ENCODE measurements at regions not wholly inside any gene's neighbourhood (a gene's known extent, or its start where the extent isn't known, plus 50 kb on each side); places are given as distances from the start of the nearest gene placed in this dataset.

DNA sequence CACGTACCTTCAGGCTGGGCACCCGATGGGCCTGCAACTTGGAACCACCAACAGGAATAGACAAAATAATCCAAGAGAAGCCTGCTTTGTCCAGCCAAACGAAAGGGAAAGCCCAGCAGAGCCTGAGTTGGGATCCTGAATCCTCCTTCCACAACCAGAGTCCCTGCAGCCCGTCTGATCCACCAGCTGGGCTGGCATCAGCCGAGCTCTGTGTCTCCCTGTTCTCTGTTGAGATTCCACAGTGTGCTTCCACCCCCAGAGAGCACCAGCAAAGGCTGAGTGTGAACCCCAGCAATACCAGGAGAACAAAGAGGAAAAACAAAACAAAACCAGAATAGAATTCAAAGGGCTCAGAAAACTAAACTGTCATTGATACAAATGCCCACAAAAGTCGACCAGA is 68.8 kb upstream of the PRNP start:
- no peak for DNase-seq (ENCODE audit: low spot score)
- Histone ChIP-seq H3K4me3 (no peak overlapping the region), H3K27ac (no peak overlapping the region)
- TF ChIP-seq, protein P1, sequence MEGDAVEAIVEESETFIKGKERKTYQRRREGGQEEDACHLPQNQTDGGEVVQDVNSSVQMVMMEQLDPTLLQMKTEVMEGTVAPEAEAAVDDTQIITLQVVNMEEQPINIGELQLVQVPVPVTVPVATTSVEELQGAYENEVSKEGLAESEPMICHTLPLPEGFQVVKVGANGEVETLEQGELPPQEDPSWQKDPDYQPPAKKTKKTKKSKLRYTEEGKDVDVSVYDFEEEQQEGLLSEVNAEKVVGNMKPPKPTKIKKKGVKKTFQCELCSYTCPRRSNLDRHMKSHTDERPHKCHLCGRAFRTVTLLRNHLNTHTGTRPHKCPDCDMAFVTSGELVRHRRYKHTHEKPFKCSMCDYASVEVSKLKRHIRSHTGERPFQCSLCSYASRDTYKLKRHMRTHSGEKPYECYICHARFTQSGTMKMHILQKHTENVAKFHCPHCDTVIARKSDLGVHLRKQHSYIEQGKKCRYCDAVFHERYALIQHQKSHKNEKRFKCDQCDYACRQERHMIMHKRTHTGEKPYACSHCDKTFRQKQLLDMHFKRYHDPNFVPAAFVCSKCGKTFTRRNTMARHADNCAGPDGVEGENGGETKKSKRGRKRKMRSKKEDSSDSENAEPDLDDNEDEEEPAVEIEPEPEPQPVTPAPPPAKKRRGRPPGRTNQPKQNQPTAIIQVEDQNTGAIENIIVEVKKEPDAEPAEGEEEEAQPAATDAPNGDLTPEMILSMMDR (IDR thresholded peaks at IDR 0.05): no peak

DNA sequence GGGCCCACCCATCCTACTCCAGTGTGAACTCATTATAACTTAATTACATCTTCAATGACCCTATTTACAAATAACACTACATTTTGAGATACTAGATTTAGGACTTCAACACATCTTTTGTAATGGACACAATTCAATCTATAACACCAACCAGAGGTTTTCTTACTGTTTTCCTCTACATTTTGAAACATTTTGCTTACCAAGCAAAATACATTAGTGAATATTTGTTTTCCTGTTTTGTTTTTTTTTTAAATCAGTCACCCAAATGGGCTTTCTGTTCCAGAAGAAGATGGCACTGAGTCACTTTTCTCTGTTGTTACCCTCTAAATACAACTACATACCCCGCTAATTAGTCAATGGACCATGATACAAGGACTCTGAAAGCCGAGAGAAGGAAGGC is 69.2 kb upstream of the PRNP start:
- TF ChIP-seq, protein P1 (IDR thresholded peaks at IDR 0.05): no peak
- no peak for DNase-seq (ENCODE audit: low spot score)
- Histone ChIP-seq H3K4me3 (no peak overlapping the region), H3K27ac (no peak overlapping the region)

DNA sequence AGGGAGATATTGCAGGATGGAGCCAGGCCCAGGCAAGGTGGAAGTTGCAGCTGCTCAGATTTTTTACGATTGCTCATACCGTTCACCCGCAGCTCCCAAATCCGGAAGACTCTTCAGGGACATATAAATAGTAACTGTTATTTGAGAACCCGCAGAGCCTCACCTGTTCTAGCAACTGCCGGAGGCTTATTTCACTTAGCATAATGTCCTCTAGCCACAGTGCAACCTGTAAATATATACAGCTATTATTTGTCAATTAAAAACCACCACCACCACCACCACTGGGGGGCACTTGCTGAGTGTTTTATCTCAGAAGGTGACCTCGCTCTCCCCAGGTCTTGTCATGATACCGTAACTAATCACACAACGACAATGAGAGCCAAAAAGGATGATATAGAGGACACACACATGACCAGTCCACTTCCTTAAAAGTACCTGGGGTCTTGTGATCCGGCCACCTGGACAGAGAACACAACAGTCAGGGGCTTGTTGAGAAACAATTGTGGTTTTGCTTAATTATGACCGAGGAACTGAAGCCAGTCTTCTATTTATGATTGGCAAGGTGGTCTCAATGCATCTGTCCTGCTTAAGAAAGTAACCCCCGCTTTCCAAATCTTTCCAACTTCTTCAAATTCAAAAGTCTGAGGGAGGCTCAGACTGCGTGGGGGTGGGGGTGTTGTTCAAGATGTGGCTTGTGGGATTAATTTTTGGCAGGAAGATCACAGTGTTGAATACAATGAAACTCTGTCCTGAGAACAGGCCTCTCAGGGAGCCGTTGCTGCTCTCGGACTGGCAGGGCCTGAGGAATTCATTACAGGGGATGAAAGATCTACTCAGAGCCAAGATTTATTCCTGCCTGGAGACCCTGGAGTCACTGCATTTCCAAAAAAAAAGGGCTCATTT is 72.3 kb upstream of the PRNP start:
- no peak for DNase-seq (ENCODE audit: low spot score)
- TF ChIP-seq, protein P1 (IDR thresholded peaks at IDR 0.05): no peak
- Histone ChIP-seq H3K4me3 (no peak overlapping the region), H3K27ac (no peak overlapping the region)

DNA sequence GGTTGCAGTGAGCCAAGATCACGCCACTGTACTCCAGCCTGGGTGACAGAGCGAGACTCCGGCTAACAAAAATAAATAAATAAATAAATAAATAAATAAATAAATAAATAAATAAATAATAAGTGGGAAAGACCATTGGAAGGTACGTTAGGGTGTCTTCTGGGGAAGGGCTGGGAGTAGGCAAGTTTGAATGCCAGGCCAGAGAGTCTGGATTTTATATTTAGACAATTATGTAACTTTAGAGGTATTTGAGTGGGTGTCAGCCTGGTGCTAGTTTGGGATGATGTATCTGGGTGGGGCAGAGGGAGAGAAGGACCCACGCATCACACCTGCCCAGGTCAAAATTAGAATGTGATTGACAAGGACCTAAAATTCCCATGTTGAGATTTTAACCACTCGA is 73.1 kb upstream of the PRNP start:
- TF ChIP-seq, protein P1 (IDR thresholded peaks at IDR 0.05): no peak
- Histone ChIP-seq H3K27ac (no peak overlapping the region), H3K4me3 (no peak overlapping the region)
- DNase-seq (ENCODE audit: low spot score): no peak

DNA sequence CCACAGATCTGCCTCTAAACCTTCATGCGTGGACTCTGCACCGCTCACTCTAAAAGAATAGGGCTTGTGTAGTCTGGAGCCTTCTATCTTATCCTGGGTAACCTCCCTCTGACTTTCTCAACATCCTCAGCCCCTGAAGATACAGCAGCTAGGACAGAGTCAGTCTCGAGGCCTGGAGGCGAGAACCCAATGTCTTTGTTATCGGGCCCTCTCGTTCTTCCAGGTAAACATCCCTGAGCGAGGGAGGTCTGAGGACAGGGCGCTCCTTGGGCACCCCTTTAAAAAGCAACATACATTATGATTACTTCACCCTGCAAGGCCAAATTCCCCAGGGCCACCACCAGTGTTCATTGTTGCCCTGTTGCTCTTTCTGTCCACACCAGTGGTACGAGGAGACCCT is 75.4 kb upstream of the PRNP start:
- TF ChIP-seq, protein P1 (IDR thresholded peaks at IDR 0.05): no peak
- no peak for DNase-seq (ENCODE audit: low spot score)
- H3K27ac ChIP-seq: no peak overlapping the region
- H3K4me3 ChIP-seq: no peak overlapping the region

DNA sequence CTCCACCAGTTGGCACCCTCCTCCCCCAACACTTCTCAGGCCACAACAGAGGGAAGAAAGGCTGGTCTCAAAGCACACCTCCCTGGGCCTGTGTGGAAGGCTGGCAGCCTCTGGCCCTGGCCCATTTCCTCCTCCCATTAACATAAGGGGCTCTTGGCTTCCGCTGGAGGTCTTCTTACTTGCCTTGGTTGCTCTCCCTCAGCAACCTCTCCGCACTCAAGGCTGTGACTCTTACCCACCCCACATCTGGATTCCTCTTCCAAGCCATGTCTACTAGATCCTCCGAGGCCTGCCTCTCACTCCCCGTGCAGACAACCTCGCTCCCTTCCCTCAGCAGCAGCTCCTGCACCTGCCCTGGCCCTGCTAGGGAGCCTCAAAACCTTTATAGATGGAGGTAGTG is 76.7 kb upstream of the PRNP start:
- no peak overlapping the region for H3K4me3 ChIP-seq
- TF ChIP-seq, protein P1 (IDR thresholded peaks at IDR 0.05): no peak
- no peak for DNase-seq (ENCODE audit: low spot score)
- no peak overlapping the region for H3K27ac ChIP-seq

DNA sequence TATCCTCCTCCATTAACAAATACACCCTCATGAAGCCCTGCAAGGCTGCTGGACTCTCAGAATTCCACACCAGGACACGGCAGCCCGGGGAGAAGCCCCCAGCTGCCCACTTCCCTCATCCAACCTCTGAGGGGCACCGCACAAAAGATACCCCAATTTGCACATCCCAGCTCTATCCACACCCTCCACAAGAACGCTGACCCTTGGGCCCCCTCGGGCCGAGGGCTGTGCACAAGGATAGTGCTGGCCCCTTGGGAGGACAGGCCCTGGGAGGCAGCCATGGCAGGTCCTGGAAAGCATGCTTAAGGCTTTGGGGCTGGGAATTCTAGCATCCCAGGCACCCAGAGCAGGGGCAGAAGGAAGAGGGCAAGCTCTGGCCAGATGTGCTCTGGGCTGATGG is 77.4 kb upstream of the PRNP start:
- no peak for DNase-seq (ENCODE audit: low spot score)
- TF ChIP-seq, protein P1 (IDR thresholded peaks at IDR 0.05): no peak
- H3K27ac ChIP-seq: no peak overlapping the region
- no peak overlapping the region for H3K4me3 ChIP-seq
